GM18511 (cell line): ENCODE measurements at regions not wholly inside any gene's neighbourhood (a gene's known extent, or its start where the extent isn't known, plus 50 kb on each side); places are given as distances from the start of the nearest gene placed in this dataset.
"Not testable (repeated sequence)": the region's sequence is repeated elsewhere in the genome, so short reads cannot be mapped to it uniquely, and the experiment has no call there.

Experiments used
- ATAC-seq: cut with Tn5 transposase; IDR thresholded peaks from one replicate; pipeline ENCODE4 v1.9.1; 2021; ENCODE audit warnings: mild to moderate bottlenecking, moderate library complexity; ENCODE audit not compliant: unreplicated experiment

GRCh38 chr7:152505606-152506005 is 69.8 kb upstream of the KMT2C start:
- no peak for ATAC-seq

GRCh38 chr7:152504816-152505215 is 69.0 kb upstream of the KMT2C start:
- ATAC-seq = no peak

GRCh38 chr7:152504367-152504766 is 68.6 kb upstream of the KMT2C start:
- no peak for ATAC-seq

GRCh38 chr7:152502813-152503790 is 67.3 kb upstream of the KMT2C start:
- no peak for ATAC-seq

- ATAC-seq = no peak
Measured at GRCh38 chr7:152501506-152501905, 65.7 kb upstream of the KMT2C start.

GRCh38 chr7:152499969-152500368 is 64.2 kb upstream of the KMT2C start:
- not testable (repeated sequence) for ATAC-seq

GRCh38 chr7:152495867-152496266 is 60.1 kb upstream of the KMT2C start:
- ATAC-seq = no peak

GRCh38 chr7:152492952-152493351 is 57.1 kb upstream of the KMT2C start:
- ATAC-seq = no peak

GRCh38 chr7:152489044-152489443 is 53.2 kb upstream of the KMT2C start:
- ATAC-seq = no peak

GRCh38 chr7:152486968-152487367 is 51.2 kb upstream of the KMT2C start:
- no peak for ATAC-seq

GRCh38 chr7:152485826-152486225 is 50.0 kb upstream of the KMT2C start:
- ATAC-seq = no peak
